Parathyroid adenoma (tissue), 2 donors: ENCODE measurements at regions not wholly inside any gene's neighbourhood (a gene's known extent, or its start where the extent isn't known, plus 50 kb on each side); places are given as distances from the start of the nearest gene placed in this dataset.

ENCODE experiments used
- H2AFZ ChIP-seq: fragments of 300-600 bp; sonication (generic); one replicate; pipeline ENCODE4 v1.7.0; 2017; ENCODE audit warnings: antibody characterized with exemption, mild to moderate bottlenecking
- H3K27ac ChIP-seq: fragments of 300-600 bp; sonication (generic); one replicate; pipeline ENCODE4 v1.7.0; 2017
- H3K27me3 ChIP-seq: fragments of 300-600 bp; sonication (generic); one replicate; pipeline ENCODE4 v1.7.0; 2017; ENCODE audit warnings: low read length; ENCODE audit not compliant: control insufficient read depth, insufficient read depth
- H3K36me3 ChIP-seq: fragments of 300-600 bp; sonication (generic); one replicate; pipeline ENCODE4 v1.7.0; 2017; ENCODE audit warnings: low read length; ENCODE audit not compliant: control insufficient read depth, insufficient read depth
- H3K4me1 ChIP-seq: fragments of 300-600 bp; sonication (generic); one replicate; pipeline ENCODE4 v1.7.0; 2017; ENCODE audit warnings: control low read depth
- H3K4me2 ChIP-seq: fragments of 300-600 bp; sonication (generic); one replicate; pipeline ENCODE4 v1.7.0; 2017; ENCODE audit warnings: low read length
- H3K4me3 ChIP-seq: fragments of 300-600 bp; sonication (generic); one replicate; pipeline ENCODE4 v1.7.0; 2017; ENCODE audit warnings: low read depth, low read length
- H3K79me2 ChIP-seq: fragments of 300-600 bp; sonication (generic); one replicate; pipeline ENCODE4 v1.7.0; 2017; ENCODE audit warnings: control low read depth
- H3K9ac ChIP-seq: fragments of 300-600 bp; sonication (generic); one replicate; pipeline ENCODE4 v1.7.0; 2017; ENCODE audit warnings: mild to moderate bottlenecking
- H3K9me3 ChIP-seq: fragments of 300-600 bp; sonication (generic); one replicate; pipeline ENCODE4 v1.7.0; 2017; ENCODE audit warnings: low read length; ENCODE audit not compliant: control insufficient read depth
- CTCF ChIP-seq: fragments of 300-600 bp; sonication (generic); IDR thresholded peaks from one replicate; pipeline ENCODE4 v1.7.0; 2017; ENCODE audit warnings: antibody characterized with exemption, mild to moderate bottlenecking
- donor health status: primary hyperparathyroidism.

- Histone ChIP-seq H3K9me3 (no peaks in the 10 kb centered on the region), H2AFZ (no peak overlapping the region), H3K79me2 (no peaks in the 10 kb centered on the region), H3K27me3 (no peaks in the 10 kb centered on the region), H3K4me2 (no peak overlapping the region), H3K4me3 (no peak overlapping the region), H3K27ac (no peak overlapping the region), H3K36me3 (no peaks in the 10 kb centered on the region), H3K4me1 (no peaks in the 10 kb centered on the region), H3K9ac (no peak overlapping the region)
- TF ChIP-seq CTCF, result no peak
These were observed 156.0 kb upstream of the FAM83B start for GRCh38 chr6:54690596-54690995.

- no peaks in the 10 kb centered on the region for H3K36me3 ChIP-seq
- H3K27me3 ChIP-seq, result no peaks in the 10 kb centered on the region
- no peak overlapping the region for H2AFZ ChIP-seq
- no peaks in the 10 kb centered on the region for H3K79me2 ChIP-seq
- no peak overlapping the region for H3K4me2 ChIP-seq
- H3K4me1 ChIP-seq, result no peaks in the 10 kb centered on the region
- no peak overlapping the region for H3K27ac ChIP-seq
- no peaks in the 10 kb centered on the region for H3K9me3 ChIP-seq
- no peak overlapping the region for H3K4me3 ChIP-seq
- TF ChIP-seq CTCF, result no peak
- no peak overlapping the region for H3K9ac ChIP-seq
These were observed 151.5 kb upstream of the FAM83B start for GRCh38 chr6:54694928-54695532.

GRCh38 chr6:54695815-54696214 lies 150.8 kb upstream of the FAM83B start:
- no peaks in the 10 kb centered on the region for H3K79me2 ChIP-seq
- H3K9ac ChIP-seq, result no peak overlapping the region
- no peak overlapping the region for H3K27ac ChIP-seq
- no peak overlapping the region for H3K4me3 ChIP-seq
- H3K4me2 ChIP-seq, result no peak overlapping the region
- H3K4me1 ChIP-seq, result no peaks in the 10 kb centered on the region
- no peak overlapping the region for H2AFZ ChIP-seq
- H3K27me3 ChIP-seq, result no peaks in the 10 kb centered on the region
- H3K36me3 ChIP-seq, result no peaks in the 10 kb centered on the region
- H3K9me3 ChIP-seq, result no peaks in the 10 kb centered on the region
- no peak for TF ChIP-seq CTCF

- no peak overlapping the region for H3K4me2 ChIP-seq
- no peak overlapping the region for H3K9ac ChIP-seq
- no peak for TF ChIP-seq CTCF
- H3K4me3 ChIP-seq, result no peak overlapping the region
- no peak overlapping the region for H2AFZ ChIP-seq
- H3K79me2 ChIP-seq, result no peaks in the 10 kb centered on the region
- no peaks in the 10 kb centered on the region for H3K9me3 ChIP-seq
- H3K27me3 ChIP-seq, result no peaks in the 10 kb centered on the region
- H3K27ac ChIP-seq, result no peak overlapping the region
- H3K36me3 ChIP-seq, result no peaks in the 10 kb centered on the region
- H3K4me1 ChIP-seq, result no peaks in the 10 kb centered on the region
These were observed 149.1 kb upstream of the FAM83B start for GRCh38 chr6:54697424-54697823.

- TF ChIP-seq CTCF, result no peak
- H3K9ac ChIP-seq, result no peak overlapping the region
- no peaks in the 10 kb centered on the region for H3K36me3 ChIP-seq
- H3K79me2 ChIP-seq, result no peaks in the 10 kb centered on the region
- no peaks in the 10 kb centered on the region for H3K9me3 ChIP-seq
- no peak overlapping the region for H3K27ac ChIP-seq
- H2AFZ ChIP-seq, result no peak overlapping the region
- no peaks in the 10 kb centered on the region for H3K4me1 ChIP-seq
- no peaks in the 10 kb centered on the region for H3K27me3 ChIP-seq
- H3K4me2 ChIP-seq, result no peak overlapping the region
- H3K4me3 ChIP-seq, result no peak overlapping the region
These were observed 147.6 kb upstream of the FAM83B start for GRCh38 chr6:54698974-54699373.
